ENCODE measurements at regions not wholly inside any gene's neighbourhood (a gene's known extent, or its start where the extent isn't known, plus 50 kb on each side); places are given as distances from the start of the nearest gene placed in this dataset.

- TF ChIP-seq CTCF (conservative IDR thresholded peaks at IDR 0.05 in 1 of 2, IDR thresholded peaks at IDR 0.05 in 1 of 2; ENCODE audit: low read depth in 1 of 2, low read length in 2 of 2), result no peak
- no peak for TF ChIP-seq EZH2 (IDR thresholded peaks at IDR 0.05; ENCODE audit: low read length, missing control alignments)
These were observed 177.3 kb upstream of the LYPLAL1 start for GRCh38 chr1:218996362-218996761.
